HCT116 (cell line): ENCODE measurements at regions not wholly inside any gene's neighbourhood (a gene's known extent, or its start where the extent isn't known, plus 50 kb on each side); places are given as distances from the start of the nearest gene placed in this dataset.

Experiments
- ATAC-seq: fragments of 200-7000 bp; cut with Tn5 transposase; 2 replicates; pipeline ENCODE4 v1.9.1; 2020; ENCODE audit warnings: mild to moderate bottlenecking, moderate library complexity
- BruUV-seq: library from RNA; stranded (reverse); fragments of 400-500 nt; replicated peaks from 2 replicates; lab custom pipeline; 2021; lab: Mats Ljungman, UMichigan
- CTCF ChIA-PET: fragments of 300-600 bp; sonication (Branson Sonifier 250); formaldehyde crosslinking; loops from one replicate; lab custom pipeline; 2021; ENCODE audit warnings: antibody characterized with exemption; lab: Charles Lee
- POLR2A ChIA-PET: fragments of 300-600, 350-600 bp; sonication (Branson Sonifier 250); formaldehyde crosslinking; loops from one replicate; lab custom pipeline; 2021; ENCODE audit warnings: antibody characterized with exemption; lab: Charles Lee
- RAD21 ChIA-PET, 2 experiments: fragments of 300-600 bp; sonication (Branson Sonifier 250); formaldehyde crosslinking; loops; one replicate each; lab custom pipeline; 2023; ENCODE audit warnings: low total read pairs in 2 of 2; ENCODE audit not compliant: uncharacterized antibody in 2 of 2, unreplicated experiment in 2 of 2, low non-redundant PET in 1 of 2; lab: Charles Lee
- DNase-seq: peaks from one replicate; pipeline ENCODE4 v3.0.0-alpha.2; 2010; ENCODE audit warnings: low read depth, low spot score
- H2AFZ ChIP-seq: fragments of 200-600 bp; shearing (Covaris generic), sonication (generic); 2 replicates; pipeline ENCODE4 v1.6.1; 2017; ENCODE audit warnings: low read depth, mixed run types, mixed read lengths, antibody characterized with exemption, low read length; ENCODE audit not compliant: poor library complexity, severe bottlenecking
- H3K27ac ChIP-seq: 2 replicates; pipeline ENCODE4 v1.5.1; 2012; ENCODE audit warnings: low read depth, low read length
- H3K27me3 ChIP-seq: fragments of 200-600 bp; sonication (generic); 2 replicates; pipeline ENCODE4 v1.6.1; 2016; ENCODE audit warnings: mixed run types, low read length, mixed read lengths; ENCODE audit not compliant: insufficient read depth
- H3K36me3 ChIP-seq, 2 experiments: fragments of 200-500 bp in 1 of 2; fragments of 200-600 bp in 1 of 2; sonication (Bioruptor generic) in 1 of 2; sonication (generic) in 1 of 2; 2 replicates each; pipeline versions ENCODE4 v1.5.1 to v1.6.1; 2014 to 2016; ENCODE audit warnings: low read length in 2 of 2, inconsistent platforms in 1 of 2, mixed read lengths in 1 of 2, mixed run types in 1 of 2; ENCODE audit not compliant: insufficient read depth in 2 of 2, control insufficient read depth in 1 of 2
- H3K4me1 ChIP-seq, 2 experiments: fragments of 200-600 bp in 1 of 2; sonication (generic) in 1 of 2; 2 replicates each; pipeline versions ENCODE4 v1.5.1 to v1.6.1; 2012 to 2017; ENCODE audit warnings: low read length in 2 of 2, inconsistent platforms in 1 of 2, mild to moderate bottlenecking in 1 of 2, mixed read lengths in 1 of 2, mixed run types in 1 of 2, moderate library complexity in 1 of 2; ENCODE audit not compliant: insufficient read depth in 2 of 2, control insufficient read depth in 1 of 2
- H3K4me2 ChIP-seq: fragments of 200-600 bp; sonication (generic); 2 replicates; pipeline ENCODE4 v1.6.1; 2017; ENCODE audit warnings: mixed run types, low read length, mixed read lengths
- H3K4me3 ChIP-seq, 2 experiments: fragments of 200-600 bp in 1 of 2; sonication (generic) in 1 of 2; replicated peaks in 1 of 2; 2 replicates each; pipeline ENCODE4 v1.5.1; 2011 to 2016; ENCODE audit warnings: low read length in 2 of 2, control low read depth in 1 of 2, low read depth in 1 of 2, mild to moderate bottlenecking in 1 of 2, mixed read lengths in 1 of 2, mixed run types in 1 of 2
- H3K79me2 ChIP-seq: fragments of 200-600 bp; sonication (generic); 2 replicates; pipeline ENCODE4 v1.6.1; 2017; ENCODE audit warnings: mild to moderate bottlenecking, mixed run types, low read length, moderate library complexity, mixed read lengths; ENCODE audit not compliant: insufficient read depth
- H3K9ac ChIP-seq: fragments of 200-600 bp; sonication (generic); 2 replicates; pipeline ENCODE4 v1.6.1; 2016; ENCODE audit warnings: low read length, mixed read lengths
- H3K9me2 ChIP-seq: fragments of 200-600 bp; sonication (generic), shearing (Covaris generic); 2 replicates; pipeline ENCODE4 v1.6.1; 2017; ENCODE audit warnings: mixed run types, mild to moderate bottlenecking, moderate library complexity; ENCODE audit not compliant: insufficient read depth
- H3K9me3 ChIP-seq, 2 experiments: fragments of 200-500 bp in 1 of 2; fragments of 200-600 bp in 1 of 2; sonication (Bioruptor generic) in 1 of 2; sonication (generic) in 1 of 2; 2 replicates each; pipeline ENCODE4 v1.6.1; 2014 to 2017; ENCODE audit warnings: low read length in 2 of 2, mixed read lengths in 2 of 2, inconsistent platforms in 1 of 2, low read depth in 1 of 2, mild to moderate bottlenecking in 1 of 2, mixed run types in 1 of 2, moderate library complexity in 1 of 2; ENCODE audit not compliant: control insufficient read depth in 1 of 2, insufficient read depth in 1 of 2
- H4K20me1 ChIP-seq: fragments of 200-600 bp; sonication (generic), shearing (Covaris generic); 2 replicates; pipeline ENCODE4 v1.6.1; 2017; ENCODE audit warnings: mixed run types, mild to moderate bottlenecking, moderate library complexity; ENCODE audit not compliant: insufficient read depth
- CBX3 ChIP-seq: IDR thresholded peaks from 2 replicates; pipeline ENCODE4 v1.6.1; 2012; ENCODE audit warnings: low read depth
- CEBPB ChIP-seq: IDR thresholded peaks from 2 replicates; pipeline ENCODE4 v1.6.1; 2012; ENCODE audit warnings: low read depth
- ELF1 ChIP-seq: IDR thresholded peaks from 2 replicates; pipeline ENCODE4 v1.6.1; 2012; ENCODE audit warnings: low read depth, borderline replicate concordance
- EZH2 ChIP-seq: fragments of 200-600 bp; sonication (generic); IDR thresholded peaks from 2 replicates; pipeline ENCODE4 v1.6.1; 2017; ENCODE audit warnings: antibody characterized with exemption, mixed run types
- FOSL1 ChIP-seq: IDR thresholded peaks from 2 replicates; pipeline ENCODE4 v1.6.1; 2012; ENCODE audit warnings: low read depth
- POLR2A ChIP-seq: IDR thresholded peaks from 2 replicates; pipeline ENCODE4 v1.7.0; 2011; ENCODE audit warnings: borderline replicate concordance; ENCODE audit not compliant: insufficient read depth, insufficient read length; ENCODE audit errors: extremely low read depth
- SIN3A ChIP-seq: IDR thresholded peaks from 2 replicates; pipeline ENCODE4 v1.6.1; 2012; ENCODE audit warnings: low read depth
- SP1 ChIP-seq: IDR thresholded peaks from 2 replicates; pipeline ENCODE4 v1.6.1; 2012; ENCODE audit warnings: low read depth
- YY1 ChIP-seq: IDR thresholded peaks from 2 replicates; pipeline ENCODE4 v1.6.1; 2011; ENCODE audit warnings: low read length, low read depth, moderate library complexity, mild to moderate bottlenecking; ENCODE audit not compliant: insufficient replicate concordance; ENCODE audit errors: extremely low read depth
- ZNF274 ChIP-seq: fragments of 200-500 bp; sonication (Bioruptor generic); IDR thresholded peaks from 2 replicates; pipeline ENCODE4 v1.6.1; 2014; ENCODE audit warnings: mild to moderate bottlenecking, low read depth, low read length, inconsistent platforms
- intact Hi-C: fragments of 100-400 bp; cut with micrococcal nuclease; formaldehyde crosslinking; loops from 2 replicates; pipeline ENCODE4 v1.10.0; 2022

DNA sequence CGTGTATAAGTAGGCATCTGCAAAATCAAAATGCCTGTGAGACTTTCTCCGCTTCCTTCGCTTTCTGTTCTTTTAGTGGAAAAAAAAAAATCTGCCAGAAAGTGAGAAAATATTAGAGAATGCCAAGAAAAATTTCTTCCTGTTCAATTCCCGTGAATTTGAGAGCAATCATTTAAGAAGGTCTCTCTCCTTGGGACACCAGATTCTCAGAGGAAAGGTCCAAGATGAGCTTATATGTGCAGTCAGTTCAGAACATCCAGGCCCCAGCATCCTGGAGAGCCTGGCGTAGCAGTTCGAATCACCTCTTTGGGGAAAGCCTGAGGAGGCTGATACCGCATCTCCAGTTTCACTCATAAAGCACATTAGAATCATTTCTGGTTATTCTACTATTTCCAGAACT is 912.8 kb downstream of the GALC start:
- no TSS peak for BruUV-seq
- no peaks in the 10 kb centered on the region for H3K79me2 ChIP-seq

GRCh38 chr14:87079416-87079815 is 913.6 kb downstream of the GALC start:
- peaks cover 15 to 18% of the 10 kb centered on the region in 2 experiments; a peak in 2 of 4 replicates for H3K9me3 ChIP-seq
- ChIA-PET POLR2A (no interaction called here), CTCF (no interaction called here), RAD21 (no interaction called here)
- H3K9ac ChIP-seq: no peak overlapping the region
- no peak overlapping the region for H3K27ac ChIP-seq
- H3K9me2 ChIP-seq: no peaks in the 10 kb centered on the region
- DNase-seq: no peak
- H3K4me3 ChIP-seq: no peak overlapping the region
- intact Hi-C loops: no loop called here
- no peak overlapping the region for H2AFZ ChIP-seq
- H3K79me2 ChIP-seq: no peaks in the 10 kb centered on the region
- H3K36me3 ChIP-seq: no peaks in the 10 kb centered on the region
- no peaks in the 10 kb centered on the region for H3K4me1 ChIP-seq
- H3K27me3 ChIP-seq: no peaks in the 10 kb centered on the region
- ATAC-seq: no peak
- H4K20me1 ChIP-seq: no peaks in the 10 kb centered on the region
- TF ChIP-seq EZH2: no peak
- no peak for TF ChIP-seq CBX3
- no peak for TF ChIP-seq SP1
- TF ChIP-seq CEBPB: no peak
- no peak for TF ChIP-seq POLR2A
- no peak for TF ChIP-seq SIN3A
- BruUV-seq: no TSS peak
- no peak overlapping the region for H3K4me2 ChIP-seq

More for the DNA sequence above, 912.8 kb downstream of the GALC start:
- Histone ChIP-seq H4K20me1 (no peaks in the 10 kb centered on the region), H3K9ac (no peak overlapping the region), H3K9me2 (no peaks in the 10 kb centered on the region), H3K4me1 (no peaks in the 10 kb centered on the region), H2AFZ (no peak overlapping the region), H3K36me3 (no peaks in the 10 kb centered on the region), H3K4me3 (no peak overlapping the region), H3K4me2 (no peak overlapping the region), H3K27me3 (no peaks in the 10 kb centered on the region), H3K27ac (no peak overlapping the region), H3K9me3 (peaks cover 16 to 21% of the 10 kb centered on the region in 2 experiments; a peak in 2 of 4 replicates)
- ChIA-PET RAD21 (no interaction called here), POLR2A (no interaction called here), CTCF (no interaction called here)
- no peak for ATAC-seq
- intact Hi-C loops: no loop called here
- TF ChIP-seq POLR2A (no peak), YY1 (no peak), ZNF274 (no peak), ELF1 (no peak), FOSL1 (no peak)
- no peak for DNase-seq
